Cerebellar cortex (tissue), 1 donor: ENCODE measurements at regions not wholly inside any gene's neighbourhood (a gene's known extent, or its start where the extent isn't known, plus 50 kb on each side); places are given as distances from the start of the nearest gene placed in this dataset.
A peak's percentile ranks its signal among the peaks of the same experiment; 100 is the strongest.
"Not testable (repeated sequence)": the region's sequence is repeated elsewhere in the genome, so short reads cannot be mapped to it uniquely, and the experiment has no call there.

Source experiments
- DNase-seq: peaks from one replicate; pipeline ENCODE4 v3.0.0-alpha.2; 2015; ENCODE audit warnings: low spot score

- not testable (repeated sequence) for DNase-seq
These were observed 51.3 kb upstream of the RIOK2 start for GRCh38 chr5:97234380-97234779.

DNA sequence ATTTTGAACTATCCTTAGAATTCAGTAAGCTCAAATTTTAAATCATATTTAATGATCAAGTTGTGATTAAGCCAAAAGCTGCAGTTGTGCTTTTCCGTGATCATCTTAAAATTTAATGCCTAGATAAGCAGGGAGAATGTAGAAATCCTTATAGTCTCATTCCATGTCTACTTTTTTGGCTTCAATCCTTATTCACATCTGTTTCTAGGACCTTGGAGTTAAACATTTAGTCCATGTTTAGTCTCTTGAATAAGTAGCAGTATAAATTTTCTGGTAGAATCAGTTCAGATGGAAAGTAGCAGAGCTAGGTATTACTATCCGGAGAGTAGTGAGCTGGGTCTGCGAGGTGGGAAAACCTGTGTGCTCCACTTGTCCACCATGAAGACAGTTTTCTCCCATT lies 59.3 kb upstream of the RIOK2 start:
- no peak for DNase-seq

- DNase-seq = no peak
These were observed 60.3 kb upstream of the RIOK2 start for GRCh38 chr5:97243353-97243752.

GRCh38 chr5:97245386-97245785 lies 62.3 kb upstream of the RIOK2 start:
- no peak for DNase-seq

- DNase-seq = no peak
These were observed 67.1 kb upstream of the RIOK2 start for GRCh38 chr5:97250113-97250512.

DNA sequence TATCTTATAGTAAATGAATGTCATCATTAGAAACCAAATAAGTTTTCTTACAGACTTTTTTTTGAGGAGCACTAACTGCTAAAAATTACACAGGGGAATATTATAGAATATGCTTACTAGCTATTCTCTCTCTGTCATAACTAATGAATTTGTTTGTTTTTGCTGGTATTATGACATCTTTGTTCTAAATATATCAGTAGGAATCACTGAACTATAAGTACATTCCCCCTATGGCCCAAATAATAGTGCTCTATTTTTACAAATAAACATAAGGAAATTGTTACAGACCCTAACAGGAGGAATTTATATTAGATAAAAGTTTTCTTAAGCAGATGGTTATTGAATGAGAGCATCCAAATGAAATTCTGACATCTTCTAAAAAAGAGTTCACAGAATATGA lies 83.0 kb upstream of the RIOK2 start:
- no peak for DNase-seq

DNA sequence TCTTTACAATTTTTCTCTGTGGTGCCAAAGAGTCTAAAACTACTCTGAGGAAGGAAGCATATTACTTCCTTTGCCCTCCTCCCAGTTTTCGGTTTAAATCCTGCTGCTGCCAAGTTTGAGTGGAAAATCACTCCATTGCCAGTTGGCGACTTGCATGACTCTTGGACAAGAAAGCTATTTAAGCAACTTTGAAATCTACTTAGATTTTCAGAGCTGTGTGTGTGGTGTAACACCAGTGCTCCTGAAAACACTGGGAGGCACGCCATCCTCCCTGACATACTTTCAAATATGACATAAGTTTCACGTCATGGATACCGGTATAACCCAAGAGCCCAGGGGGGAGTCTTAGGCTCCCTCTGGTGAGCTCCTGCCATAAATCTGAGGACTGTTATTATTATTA lies 83.5 kb upstream of the RIOK2 start:
- peak; percentile 3 for DNase-seq

- no peak for DNase-seq
These were observed 84.7 kb upstream of the RIOK2 start for GRCh38 chr5:97267767-97268166.

DNA sequence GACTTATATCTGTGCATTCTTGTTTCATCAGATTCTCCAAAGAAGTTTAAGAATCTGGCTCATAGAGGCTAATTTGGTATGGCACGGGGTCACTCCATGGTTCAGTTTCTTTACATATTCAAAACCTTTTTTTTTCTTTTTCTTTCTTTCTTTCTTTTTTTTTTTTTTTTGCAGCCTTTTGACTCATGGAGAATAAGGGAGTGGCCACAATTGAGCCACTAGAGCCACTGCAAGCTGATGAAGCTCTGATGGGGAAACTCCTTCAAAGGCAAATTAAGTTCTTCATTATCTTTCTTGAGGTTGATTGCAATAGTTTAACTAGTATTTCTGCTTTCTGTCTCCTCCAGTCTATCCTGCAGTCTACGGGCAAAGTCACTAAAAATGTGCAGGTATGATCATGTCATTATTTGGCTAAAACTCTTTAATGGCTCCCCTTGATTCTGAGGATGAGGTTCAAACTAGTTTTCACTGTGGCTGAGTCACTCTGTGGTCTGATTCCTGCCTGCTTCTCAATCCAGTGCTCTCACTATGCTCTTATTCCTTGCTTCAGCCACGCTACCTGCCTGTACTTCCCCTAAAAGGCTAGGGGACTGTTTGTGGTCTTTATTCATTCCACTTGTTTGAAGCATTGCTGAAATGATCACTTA lies 93.5 kb upstream of the RIOK2 start:
- no peak for DNase-seq

GRCh38 chr5:97281257-97281656 lies 98.2 kb upstream of the RIOK2 start:
- DNase-seq = no peak

- peak; percentile 16 for DNase-seq
These were observed 114.1 kb upstream of the RIOK2 start for GRCh38 chr5:97297063-97297703.

DNA sequence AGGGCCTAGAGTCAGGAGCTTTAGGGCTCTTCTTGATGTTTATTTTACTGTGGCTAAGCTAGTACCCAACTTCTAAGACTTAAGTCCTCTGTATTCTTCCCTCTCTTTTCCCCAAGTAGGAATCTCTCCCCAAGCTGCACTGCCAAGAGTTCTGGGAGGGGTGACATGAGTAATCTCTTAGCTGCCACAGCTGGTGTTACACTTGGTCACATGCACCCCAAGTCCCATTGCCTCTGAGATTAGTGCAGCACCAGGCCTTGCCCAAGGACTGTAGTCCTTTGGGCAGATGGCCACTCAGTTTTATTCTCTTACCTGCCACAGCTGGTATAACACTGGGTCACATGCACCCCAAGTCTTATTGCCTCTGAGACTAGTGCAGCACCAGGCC lies 114.7 kb upstream of the RIOK2 start:
- DNase-seq = no peak

GRCh38 chr5:97301181-97301580 lies 118.1 kb upstream of the RIOK2 start:
- DNase-seq = not testable (repeated sequence)

GRCh38 chr5:97338729-97339128 lies 155.7 kb upstream of the RIOK2 start:
- DNase-seq = no peak

DNA sequence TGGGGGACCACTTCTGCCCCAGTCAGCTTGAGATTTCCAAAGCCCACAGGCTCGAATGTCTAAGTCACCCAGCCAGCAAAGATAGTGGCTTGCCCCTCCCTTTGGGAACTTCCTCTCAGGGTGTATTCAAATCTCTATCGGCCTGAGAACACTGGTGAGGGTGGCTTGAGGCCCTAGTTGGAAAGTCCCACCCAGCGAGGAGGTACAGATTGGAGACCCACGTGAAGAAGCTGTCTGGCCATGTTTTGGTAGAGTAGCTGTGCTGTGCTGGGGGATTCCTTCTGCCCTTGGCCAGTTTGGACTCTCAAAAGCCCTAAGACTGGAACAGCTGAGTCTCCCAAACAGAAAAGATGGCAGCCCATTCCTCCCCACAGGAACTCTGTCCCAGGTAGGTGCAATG lies 172.7 kb upstream of the RIOK2 start:
- DNase-seq = no peak

GRCh38 chr5:97363577-97363976 lies 180.5 kb upstream of the RIOK2 start:
- no peak for DNase-seq

DNA sequence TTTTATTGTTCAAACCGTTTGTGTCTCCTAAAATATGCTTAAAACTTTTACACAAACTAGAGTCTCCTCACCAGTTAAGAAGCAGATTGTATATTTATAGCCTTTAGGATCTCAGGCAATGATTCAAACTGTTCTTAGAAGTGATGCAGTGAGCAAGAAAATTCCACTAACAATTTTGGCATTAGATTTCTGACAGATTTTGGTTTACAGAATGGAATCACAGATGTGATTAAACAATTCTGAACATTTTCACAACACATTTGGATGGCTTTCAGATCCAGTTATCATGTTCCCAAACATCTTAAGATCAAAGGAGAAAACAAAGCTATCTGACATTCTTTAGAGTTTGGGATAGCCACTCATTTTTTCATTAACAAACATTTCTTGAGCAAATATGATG lies 181.7 kb upstream of the RIOK2 start:
- no peak for DNase-seq

DNA sequence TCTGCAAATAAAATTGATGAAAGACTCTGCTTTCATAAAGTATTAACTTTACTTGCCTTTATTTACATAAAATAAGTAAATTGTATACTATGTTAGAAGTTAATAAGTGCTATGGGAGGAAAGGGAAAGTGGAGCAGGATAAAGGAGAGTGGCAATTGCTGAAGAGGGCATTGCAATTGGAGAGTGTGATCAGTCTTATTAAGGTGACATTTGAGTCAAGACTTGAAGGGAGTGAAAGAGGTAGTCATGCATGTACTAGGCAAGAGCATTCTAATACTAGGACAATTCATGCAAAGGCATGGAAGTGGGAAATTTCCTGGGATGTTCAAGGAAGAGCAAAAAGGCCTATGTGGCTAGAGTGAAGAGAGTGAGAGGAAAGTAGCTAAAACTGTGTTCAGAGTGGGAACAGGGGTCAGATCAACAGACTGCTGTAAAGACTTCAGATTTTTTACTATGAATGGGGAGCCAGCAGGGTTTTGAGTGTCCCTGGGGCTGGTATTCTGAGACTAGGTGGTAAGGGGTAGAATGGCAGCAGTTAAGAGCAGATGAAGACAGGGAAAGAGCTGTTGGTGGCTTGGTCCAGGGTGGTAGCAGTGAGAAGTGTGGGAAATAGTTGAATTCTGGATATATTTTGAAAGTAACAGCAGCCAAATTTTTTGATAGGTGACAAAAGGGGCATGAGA lies 182.3 kb upstream of the RIOK2 start:
- DNase-seq = no peak

GRCh38 chr5:97365918-97366317 lies 182.9 kb upstream of the RIOK2 start:
- DNase-seq = no peak

GRCh38 chr5:97375959-97376358 lies 192.9 kb upstream of the RIOK2 start:
- no peak for DNase-seq

DNA sequence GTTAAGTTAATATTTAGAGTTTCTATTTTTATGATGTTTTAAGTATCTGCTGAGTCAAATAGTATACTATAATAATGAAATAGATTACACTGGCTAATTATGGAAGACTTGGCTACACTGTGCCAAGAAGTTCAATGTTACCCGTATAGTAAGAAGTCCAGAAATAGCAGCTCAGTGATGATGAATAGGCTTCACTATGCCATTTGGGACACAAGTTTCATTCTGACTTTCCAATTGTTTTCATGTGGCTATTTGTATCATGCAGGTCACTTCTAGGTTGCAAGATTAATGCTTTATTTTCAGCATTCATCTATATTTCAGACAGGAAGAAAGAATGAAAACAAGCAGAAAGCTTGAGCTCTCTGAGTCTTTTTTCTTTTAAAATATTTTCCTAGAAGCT lies 194.5 kb upstream of the RIOK2 start:
- DNase-seq = no peak

- no peak for DNase-seq
These were observed 200.9 kb upstream of the RIOK2 start for GRCh38 chr5:97383996-97384395.

DNA sequence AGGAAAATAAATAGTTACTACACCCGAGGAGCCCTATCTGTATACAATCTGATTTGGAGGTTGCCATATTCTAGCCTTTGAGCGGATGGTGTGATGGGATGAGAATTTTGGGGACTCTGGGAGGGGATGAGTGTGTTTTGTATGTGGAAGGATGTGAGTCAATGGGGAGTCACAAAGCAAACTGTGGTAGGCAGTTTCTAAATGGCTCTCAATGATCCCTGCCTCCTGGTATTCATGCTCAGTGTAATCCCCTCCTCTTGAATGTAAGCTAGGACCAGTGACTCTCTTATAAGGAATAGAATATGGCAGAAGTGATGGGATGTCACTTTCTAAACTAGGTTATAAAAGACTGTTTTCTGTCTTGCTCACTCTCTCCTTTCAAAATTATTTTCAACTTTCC lies 205.7 kb upstream of the RIOK2 start:
- DNase-seq = no peak

GRCh38 chr5:97400537-97400936 lies 217.5 kb upstream of the RIOK2 start:
- no peak for DNase-seq
